GM12864 (cell line): ENCODE measurements at regions not wholly inside any gene's neighbourhood (a gene's known extent, or its start where the extent isn't known, plus 50 kb on each side); places are given as distances from the start of the nearest gene placed in this dataset.
"Not testable (repeated sequence)": the region's sequence is repeated elsewhere in the genome, so short reads cannot be mapped to it uniquely, and the experiment has no call there.

Experiments used
- DNase-seq: peaks from one replicate; pipeline ENCODE4 v3.0.0-alpha.2; 2011; ENCODE audit warnings: low read depth
- H3K4me3 ChIP-seq: 2 replicates; pipeline ENCODE4 v1.5.1; 2011; ENCODE audit warnings: mild to moderate bottlenecking, low read depth, low read length, control low read depth
- CTCF ChIP-seq: IDR thresholded peaks from 2 replicates; pipeline ENCODE4 v1.5.1; 2011; ENCODE audit warnings: low read depth, mild to moderate bottlenecking, moderate library complexity, low read length, control low read depth, inconsistent platforms; ENCODE audit errors: missing control alignments

- no peak overlapping the region for H3K4me3 ChIP-seq
- no peak for DNase-seq
- no peak for TF ChIP-seq CTCF
Measured at GRCh38 chr7:125966278-125967048, 1036.8 kb upstream of the POT1 start.

GRCh38 chr7:125934955-125935354 is 1005.3 kb upstream of the POT1 start:
- no peak for DNase-seq
- TF ChIP-seq CTCF = no peak
- H3K4me3 ChIP-seq = no peak overlapping the region

GRCh38 chr7:125934539-125934938 is 1004.9 kb upstream of the POT1 start:
- no peak overlapping the region for H3K4me3 ChIP-seq
- no peak for DNase-seq
- no peak for TF ChIP-seq CTCF

- DNase-seq = no peak
- no peak overlapping the region for H3K4me3 ChIP-seq
- TF ChIP-seq CTCF = no peak
Measured at GRCh38 chr7:125930848-125931247, 1001.2 kb upstream of the POT1 start.

- H3K4me3 ChIP-seq = no peak overlapping the region
- no peak for DNase-seq
- TF ChIP-seq CTCF = no peak
Measured at GRCh38 chr7:125927556-125927955, 997.9 kb upstream of the POT1 start.

GRCh38 chr7:125926621-125927020 is 997.0 kb upstream of the POT1 start:
- no peak overlapping the region for H3K4me3 ChIP-seq
- TF ChIP-seq CTCF = no peak
- no peak for DNase-seq

- H3K4me3 ChIP-seq = no peak overlapping the region
- TF ChIP-seq CTCF = no peak
- no peak for DNase-seq
Measured at GRCh38 chr7:125924037-125924436, 994.4 kb upstream of the POT1 start.

- H3K4me3 ChIP-seq, DNase-seq: not testable (repeated sequence)
Measured at GRCh38 chr7:125915381-125915948, 985.8 kb upstream of the POT1 start.
